ENCODE measurements at regions not wholly inside any gene's neighbourhood (a gene's known extent, or its start where the extent isn't known, plus 50 kb on each side); places are given as distances from the start of the nearest gene placed in this dataset.
A peak's percentile ranks its signal among the peaks of the same experiment; 100 is the strongest.

DNA sequence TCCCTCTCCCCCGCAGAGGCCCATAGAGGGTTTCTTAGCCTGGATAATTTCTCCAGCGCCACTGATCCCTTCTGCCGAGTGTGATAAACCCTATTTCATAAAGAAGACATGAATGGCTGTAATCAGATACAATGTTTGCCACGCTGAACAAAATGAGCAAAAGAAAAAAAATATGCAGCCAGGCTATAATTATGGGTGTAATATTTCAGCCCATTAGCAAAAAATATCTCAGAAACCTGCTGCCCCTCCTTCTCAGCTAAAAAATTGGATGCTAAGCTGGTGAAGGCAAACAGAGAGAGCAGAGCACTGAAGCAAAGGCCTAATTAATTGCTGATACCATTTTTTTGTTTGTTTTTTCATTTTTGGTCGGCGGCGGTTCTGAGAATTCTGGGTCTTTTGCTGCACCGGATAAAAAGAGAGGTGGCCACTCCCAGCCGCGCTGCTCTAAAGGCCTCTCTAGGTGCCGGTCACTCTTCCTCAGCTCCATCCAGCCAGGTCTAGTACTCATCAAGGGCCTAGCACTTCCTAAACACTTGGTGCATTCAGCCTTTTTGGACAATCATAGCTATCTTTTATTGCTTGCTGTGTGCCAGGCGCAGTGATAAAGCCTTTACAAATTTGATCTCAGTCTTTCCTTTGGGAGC lies 128.7 kb upstream of the TLE3 start:
- DNase-seq (ENCODE audit: low spot score), result no peak

DNA sequence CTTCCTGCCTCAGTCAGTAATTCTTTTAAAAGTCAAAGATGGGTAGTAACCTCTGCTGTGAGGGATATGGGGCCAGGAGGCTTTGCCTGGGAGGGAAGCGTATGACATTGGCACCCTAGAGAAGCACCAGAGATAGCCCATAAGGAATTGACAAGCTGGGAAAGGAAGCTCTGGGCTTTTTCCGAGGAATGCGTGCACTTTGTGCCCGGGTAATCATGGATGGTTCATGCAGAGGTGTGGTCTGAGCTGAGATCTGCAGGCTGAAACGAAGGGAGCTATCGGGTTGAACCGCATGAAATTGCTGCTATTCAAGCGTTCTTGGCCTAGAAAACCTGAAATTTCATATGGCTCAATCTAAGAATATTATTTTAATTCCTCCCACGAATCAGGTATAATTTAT lies 127.7 kb upstream of the TLE3 start:
- DNase-seq (ENCODE audit: low spot score), result no peak

DNA sequence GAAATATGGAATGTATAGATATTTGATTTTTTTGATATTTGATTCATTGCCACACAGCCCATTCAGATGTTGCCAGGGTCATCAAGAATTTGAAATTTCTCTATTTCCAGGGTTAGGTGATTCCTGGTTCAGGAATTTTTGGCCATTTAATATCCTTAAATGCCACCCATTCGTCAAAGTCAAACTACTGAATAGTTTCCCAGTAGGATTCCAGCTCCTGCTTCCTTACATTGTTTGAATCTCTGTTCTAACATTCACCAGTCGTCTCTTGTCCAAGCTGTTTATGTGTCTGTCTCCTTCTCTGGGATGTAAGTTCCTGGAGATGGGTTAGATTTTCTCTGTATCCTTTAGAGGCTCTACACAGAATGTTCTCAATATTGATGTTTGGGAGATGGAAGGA lies 124.9 kb upstream of the TLE3 start:
- no peak for DNase-seq (ENCODE audit: low spot score)

DNA sequence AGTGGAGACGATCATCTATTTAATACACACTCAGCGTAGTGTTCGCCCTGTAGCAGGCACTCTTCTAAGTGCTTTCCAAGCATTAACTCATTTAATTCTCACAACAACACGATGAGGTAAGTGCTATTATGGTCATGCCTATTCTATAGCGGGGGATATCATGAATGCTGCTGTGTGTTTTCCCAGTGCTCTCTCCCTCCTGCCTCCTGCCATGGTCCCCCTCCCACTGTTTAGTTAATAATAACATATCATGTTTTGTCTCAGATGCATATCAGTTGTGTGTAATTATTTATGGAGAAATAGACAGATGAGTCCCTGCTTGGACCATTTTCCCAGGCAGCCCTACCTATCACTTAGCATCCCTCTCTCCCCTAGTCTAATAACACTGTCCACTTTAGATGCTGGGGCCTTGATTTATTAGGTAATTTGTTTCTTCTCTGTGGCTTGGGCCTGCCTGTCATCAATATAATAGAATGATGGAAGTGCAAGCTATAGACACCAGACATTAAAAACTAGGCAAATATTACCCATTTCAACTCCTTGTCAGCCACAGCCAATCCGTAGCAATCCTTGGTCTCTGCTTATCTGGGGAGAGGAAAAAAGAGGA lies 122.9 kb upstream of the TLE3 start:
- DNase-seq (ENCODE audit: low spot score), result no peak

DNA sequence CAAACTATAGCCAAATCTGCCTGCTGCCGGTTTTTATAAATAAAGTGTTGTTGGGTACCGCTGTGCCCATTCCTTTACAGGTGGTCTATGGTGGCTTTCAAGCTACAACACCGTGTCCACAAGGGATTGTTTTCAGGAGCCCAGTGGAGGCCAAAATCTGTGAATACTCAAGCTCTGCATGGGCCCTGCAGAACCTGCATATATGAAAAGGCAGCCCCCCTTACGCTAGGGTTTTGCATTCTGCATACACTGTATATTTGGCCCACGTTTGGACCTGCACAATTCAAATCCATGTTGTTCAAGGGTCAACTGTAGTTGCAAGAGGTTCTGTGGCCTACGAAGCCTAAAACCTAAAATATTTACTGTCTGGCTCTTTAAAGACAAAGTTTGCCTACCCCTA lies 122.2 kb upstream of the TLE3 start:
- DNase-seq (ENCODE audit: low spot score), result no peak

DNA sequence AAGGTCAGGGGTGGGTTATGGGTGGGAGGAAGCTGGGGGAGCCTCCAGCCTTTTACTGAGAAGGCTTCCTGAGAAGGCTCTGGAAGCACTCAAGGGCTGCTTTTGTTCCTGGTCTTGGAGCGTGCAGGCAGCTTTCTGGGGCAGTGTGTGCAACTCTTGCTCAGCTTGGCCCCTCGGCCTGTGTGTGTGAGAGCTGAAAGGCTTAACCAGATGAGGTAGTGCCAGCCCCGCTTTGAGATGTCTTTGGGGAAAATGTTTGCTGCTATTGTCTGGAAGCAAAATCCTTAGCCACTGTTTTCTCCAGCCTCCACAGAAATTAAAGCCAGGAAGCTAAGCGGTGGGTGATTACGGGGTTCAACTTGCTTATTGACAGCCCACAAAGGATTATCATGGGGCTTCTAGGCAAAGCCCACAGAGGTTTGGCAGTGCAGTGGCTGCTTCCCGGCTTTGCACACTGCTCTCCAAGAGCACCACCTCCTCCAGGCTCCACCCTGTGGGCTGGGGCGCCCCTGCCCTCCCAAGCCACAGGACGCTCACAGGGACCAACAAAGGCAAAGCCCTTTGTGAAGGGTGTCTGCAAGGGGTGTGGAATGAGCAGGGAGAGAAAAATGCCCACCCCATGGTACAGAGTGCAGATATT lies 121.7 kb upstream of the TLE3 start:
- no peak for DNase-seq (ENCODE audit: low spot score)

DNA sequence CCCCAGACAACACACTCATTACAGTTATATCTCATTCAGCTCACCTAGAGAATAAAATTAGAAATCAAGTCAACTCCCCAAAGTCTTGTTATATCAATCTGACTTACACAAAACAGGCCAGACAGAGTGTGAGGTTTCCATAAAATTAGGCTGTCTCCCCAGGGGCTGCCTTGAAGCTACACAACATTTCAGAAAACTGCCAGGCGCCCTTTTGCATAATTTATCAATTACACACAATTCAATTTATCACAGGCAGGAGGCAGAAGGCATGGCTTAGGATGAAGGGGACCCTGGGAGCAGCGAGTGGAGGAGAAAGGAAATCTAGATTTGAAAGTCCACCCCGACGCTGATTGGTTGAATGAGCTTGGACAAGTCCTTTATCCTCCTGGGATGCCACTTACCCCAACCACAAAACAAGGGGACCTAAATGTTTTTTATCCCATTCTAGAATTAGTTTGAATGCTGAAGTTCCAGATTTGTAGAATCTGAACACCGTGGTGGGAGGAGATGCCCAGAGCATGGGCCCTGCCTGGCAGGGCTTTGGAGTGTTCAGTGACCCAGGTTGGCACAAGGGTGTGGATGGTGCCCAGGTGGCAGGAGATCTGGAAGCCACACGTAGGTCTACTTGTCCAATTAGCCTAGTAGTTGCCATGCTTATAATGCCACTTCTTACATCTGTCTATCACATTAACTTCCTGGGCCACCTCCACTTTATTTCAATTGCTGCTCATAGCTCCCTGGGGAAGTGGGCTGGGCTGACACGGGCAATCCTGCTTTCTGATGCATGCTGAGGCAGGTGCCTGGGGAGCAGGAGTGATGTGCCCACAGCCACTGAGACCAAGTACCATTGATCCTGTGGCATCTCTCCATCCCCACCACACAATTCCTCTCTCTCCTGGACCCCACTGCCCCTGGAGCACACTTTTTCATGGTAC lies 119.8 kb upstream of the TLE3 start:
- DNase-seq (ENCODE audit: low spot score), result no peak

DNA sequence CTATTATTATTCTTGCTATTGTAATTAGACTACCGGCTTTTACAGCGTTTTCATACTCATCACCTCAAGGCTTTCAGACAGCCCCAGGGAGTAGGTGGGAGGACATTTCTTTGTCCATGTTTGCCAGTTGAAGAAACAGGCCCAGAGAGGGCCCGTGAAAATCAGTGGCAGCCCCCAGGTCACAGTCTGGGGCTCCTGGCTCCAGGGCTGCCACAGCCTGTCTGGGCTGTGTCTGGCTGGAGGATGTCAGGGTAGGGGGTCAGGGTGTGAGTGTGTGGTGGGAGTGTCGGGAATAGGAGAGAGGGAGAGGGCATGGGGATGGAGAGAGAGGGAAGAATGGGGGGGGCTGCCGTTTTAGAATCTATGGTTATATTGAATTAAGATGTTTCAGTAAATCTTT lies 118.2 kb upstream of the TLE3 start:
- DNase-seq (ENCODE audit: low spot score), result no peak

DNA sequence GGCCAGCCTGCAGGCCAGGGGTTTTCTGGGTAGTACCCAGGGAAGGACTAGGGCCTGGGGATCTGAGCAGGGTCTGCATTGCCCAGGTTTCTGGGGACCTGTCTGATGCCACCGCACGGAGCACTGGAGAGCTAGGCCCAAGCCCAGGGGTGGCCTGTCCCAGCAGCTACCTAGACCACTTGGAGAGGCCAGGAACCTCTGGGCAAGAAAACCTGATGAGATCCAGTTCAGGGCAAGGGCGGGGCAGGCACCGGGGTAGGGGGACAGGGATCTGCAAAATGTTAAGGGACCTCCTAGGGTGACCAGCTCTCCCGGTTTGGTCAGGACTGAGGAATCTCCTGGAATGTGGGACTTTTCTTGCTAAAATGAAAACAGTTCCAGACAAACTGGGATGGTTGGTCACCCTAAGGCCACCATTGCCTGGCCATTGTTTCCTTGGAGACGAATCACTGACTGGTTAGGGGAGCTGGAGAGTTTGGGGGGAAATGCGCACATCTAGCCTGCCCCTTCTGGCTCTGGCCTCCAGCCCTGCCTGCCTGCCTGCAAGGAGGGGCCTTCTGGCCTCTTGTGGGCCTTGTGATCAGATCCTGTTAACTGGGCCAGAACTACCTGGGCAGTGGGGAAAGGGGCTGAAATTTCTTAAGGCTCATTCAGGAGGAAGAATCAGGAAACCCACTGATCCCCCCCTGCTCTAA lies 117.4 kb upstream of the TLE3 start:
- no peak for DNase-seq (ENCODE audit: low spot score)

DNA sequence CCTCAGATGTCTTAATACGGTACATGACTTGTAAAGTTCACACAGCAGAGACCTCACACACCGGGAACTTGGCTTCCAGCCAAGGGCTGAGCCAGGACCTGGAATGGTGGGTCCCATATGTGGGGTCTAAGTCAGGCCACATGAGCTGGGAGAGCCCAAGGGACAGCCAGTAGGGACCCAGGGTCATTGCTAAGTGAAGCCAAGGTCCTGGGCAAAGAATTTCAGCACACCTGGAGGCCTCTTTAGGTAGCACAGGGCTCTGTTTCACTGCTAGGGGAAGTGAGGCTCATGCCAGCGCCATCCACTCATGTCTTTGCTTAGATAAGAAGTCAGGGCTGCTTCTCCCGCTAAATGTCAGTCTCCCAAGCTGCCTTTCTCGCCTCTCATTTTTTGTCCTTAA lies 116.6 kb upstream of the TLE3 start:
- DNase-seq (ENCODE audit: low spot score), result no peak

DNA sequence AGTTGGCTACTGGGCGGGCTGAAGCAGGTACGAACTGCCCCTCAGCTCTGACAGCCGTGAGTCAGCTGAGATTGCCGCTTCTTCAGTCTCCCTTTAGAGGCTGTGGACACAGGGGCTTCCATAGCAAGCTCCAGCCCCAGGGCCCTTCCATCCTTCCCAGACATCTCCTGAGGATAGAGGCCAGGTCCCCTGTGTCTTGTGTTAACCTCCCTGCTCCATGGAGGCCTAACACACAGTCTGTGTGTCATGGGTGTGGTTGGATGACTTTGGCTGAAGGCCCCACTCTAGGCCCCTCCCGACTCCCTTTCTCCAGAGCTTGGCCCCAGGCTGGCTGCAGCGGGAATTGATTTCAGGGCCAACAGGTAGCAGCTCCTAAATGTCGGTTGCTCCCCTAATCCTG lies 116.1 kb upstream of the TLE3 start:
- no peak for DNase-seq (ENCODE audit: low spot score)

DNA sequence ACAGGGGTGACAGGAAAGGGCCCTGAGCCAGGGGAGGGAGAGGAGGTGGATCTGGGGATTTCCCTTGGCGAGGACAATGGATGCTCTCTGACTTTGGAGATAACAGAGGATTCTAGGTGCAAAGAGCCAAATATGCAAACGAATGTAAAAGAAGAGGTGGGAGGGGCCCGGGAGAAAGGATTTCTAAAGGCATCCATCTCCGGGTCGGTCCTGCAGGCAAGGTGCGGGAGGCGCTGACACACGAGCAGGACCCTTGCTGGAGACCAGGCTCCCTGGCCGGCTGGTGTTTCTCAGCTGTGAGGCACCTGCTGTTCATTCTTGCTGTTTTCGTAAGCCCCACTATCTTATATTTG lies 115.2 kb upstream of the TLE3 start:
- no peak for DNase-seq (ENCODE audit: low spot score)

DNA sequence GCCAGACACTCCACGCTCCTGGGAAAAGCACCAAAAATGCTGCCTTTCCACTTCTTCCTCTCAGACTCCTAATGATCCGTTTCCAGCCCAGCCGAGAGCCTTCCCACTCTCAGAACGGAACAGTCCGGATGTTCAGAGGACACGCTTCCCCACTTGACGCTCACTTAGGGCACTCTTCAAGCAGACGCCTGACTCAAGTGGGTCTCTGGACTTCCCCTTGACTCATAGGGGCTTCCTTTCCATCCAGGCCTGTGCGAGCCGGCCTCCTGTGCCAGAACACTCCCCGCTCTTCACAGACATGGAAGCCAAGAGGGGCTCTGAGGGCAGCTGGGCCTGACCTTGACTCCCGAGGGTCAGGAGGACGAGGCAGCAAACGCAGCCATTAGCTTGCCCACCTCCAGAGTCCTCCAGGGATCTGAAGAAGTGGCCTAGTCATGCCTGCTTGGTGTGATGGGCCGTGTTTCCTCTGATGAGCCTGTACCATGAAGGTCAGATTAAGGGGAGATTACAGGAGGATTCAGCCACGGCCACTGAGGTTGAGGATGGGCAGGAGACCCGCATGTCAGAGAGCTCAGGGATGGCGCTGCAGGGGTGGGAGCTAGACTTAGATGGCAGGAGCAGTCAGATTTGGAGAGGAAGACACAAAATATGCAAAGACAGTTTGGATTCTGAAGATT lies 114.7 kb upstream of the TLE3 start:
- no peak for DNase-seq (ENCODE audit: low spot score)

DNA sequence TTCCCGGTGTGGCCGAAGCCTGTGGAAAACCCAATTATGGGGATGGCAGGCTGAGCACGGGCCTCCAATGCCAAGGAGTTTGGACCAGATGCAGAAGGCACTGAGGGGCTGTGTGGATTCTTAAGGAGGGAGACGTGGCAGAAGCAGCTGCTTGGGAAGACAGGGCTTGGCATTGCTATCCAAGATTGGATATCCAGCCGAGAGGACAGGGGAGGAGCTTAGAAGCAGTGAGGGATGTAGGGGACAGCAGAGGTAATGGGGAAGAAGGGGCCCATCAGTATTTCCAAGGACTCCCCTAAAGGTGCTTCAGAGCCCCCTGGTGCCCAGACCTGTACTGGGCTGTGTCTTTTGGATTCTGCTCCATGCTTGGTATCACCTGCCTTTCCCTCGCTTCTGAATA lies 112.8 kb upstream of the TLE3 start:
- DNase-seq (ENCODE audit: low spot score), result no peak

DNA sequence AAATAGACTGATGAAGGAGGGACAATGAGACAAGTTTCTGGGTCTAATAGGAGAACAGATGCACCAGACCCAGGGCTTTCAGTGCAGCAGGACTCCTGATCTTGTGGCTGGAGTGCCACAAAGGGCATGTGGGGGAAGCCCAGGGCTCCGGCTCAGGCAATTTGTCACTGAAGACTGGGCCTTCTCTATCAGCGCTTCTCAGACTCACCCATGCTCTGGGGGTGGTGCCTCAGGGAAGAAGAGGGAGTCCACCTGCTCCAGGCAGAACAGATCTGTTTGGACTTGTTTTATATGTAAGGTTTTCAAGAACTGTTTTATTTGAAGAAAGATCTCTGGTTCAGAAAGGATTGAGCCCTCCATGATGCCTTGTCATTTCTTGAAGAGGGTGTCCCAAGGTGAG lies 112.4 kb upstream of the TLE3 start:
- DNase-seq (ENCODE audit: low spot score), result no peak

DNA sequence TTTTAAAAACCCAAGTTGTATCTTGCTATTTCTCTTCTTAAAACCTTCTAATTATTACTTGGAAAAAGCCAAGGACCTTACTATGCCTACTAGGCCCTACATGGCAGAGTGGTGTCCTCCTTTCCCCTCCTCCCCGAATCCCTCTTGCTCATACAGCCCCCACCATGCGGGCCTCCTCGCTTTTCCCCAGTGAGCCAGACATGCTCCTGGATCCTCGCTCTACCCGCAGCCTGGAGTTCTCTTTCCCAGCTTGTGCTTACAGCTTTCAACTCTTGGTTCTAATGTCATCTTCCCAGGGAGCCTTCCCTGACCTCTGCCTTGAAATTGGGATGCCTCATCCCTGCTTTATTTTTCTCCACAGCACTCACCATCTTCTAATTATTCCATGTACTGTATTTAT lies 111.8 kb upstream of the TLE3 start:
- no peak for DNase-seq (ENCODE audit: low spot score)

DNA sequence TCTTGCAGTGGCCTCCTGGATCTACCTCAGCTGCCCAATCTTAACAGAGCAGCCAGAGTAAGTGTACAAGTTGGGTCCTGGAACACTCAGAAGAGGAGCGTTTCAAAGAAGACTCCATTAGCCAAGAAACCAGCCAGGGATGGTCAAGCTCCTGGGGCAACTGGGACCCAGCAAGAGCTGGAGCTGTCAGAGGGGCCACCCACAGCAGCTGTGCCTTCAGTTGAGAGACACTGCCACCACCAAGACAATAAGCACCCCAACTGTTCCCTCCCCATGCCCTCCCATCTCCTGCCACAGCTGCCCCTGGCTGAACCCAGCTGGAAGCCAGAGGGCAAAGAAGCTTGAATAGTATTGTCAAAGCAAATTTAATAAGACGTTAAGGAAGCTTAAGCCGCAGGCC lies 110.6 kb upstream of the TLE3 start:
- DNase-seq (ENCODE audit: low spot score), result no peak

DNA sequence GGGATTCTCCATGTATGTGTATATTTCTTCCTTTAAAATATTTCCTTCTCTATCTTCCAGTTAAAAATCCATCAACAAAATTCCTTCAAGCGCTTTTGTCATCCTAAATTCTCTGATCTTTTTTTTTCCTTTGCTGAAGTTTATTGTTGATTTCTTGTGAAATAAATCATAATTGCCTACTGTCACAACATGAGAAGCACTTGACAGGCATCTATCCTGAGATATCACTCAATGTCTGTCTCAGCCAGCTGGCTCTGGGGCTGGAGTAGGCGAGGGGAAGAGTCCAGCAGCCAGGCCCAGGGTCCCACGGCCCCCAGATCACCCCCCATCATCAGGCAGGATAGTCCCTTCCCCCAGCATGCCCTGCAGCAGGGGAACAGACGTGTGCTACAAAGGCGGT lies 109.0 kb upstream of the TLE3 start:
- DNase-seq (ENCODE audit: low spot score), result no peak

DNA sequence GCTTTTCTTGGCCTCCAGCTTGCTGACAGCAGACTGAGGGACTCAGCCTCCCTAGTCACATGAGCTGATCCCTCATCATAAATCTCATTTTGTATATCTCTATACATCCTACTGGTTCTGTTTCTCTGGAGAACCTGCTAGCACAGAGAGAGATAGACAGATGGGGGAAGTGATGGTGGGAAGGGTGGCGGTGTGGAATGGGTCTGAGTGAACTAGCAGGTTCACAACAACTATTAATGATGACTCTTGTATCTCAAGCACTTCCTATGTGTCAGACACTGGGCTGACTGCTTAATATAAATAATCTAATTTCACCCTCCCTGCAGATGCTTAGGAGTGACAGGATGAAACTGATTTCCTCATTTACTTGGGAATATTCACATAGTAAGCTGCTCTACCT lies 106.9 kb upstream of the TLE3 start:
- no peak for DNase-seq (ENCODE audit: low spot score)

DNA sequence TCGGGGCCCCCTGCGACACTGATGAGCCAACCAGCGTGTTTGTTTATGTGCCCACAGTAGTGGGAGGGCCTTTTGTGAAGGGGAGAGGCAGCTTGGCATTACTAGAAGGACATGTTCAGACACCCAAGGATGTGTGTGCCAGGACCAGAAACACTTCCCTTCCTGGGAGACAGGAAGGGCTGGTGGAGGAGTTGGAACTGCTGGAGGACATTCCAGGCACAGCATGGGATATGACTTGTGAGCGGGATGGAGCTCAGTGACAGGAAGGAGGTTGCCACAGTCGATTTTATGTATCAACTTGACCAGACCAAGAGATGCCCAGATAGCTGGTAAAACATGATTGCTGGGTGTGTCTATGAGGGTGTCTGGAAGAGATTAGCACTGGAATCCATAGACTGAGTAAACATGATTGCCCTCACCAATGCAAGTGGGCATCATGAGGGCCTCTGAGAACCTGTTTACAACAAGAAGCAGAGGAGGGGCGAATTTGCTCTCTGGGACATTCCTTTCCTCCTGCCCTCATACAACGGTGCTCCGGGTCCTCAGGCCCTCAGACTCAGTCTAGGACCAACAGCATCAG lies 106.4 kb upstream of the TLE3 start:
- DNase-seq (ENCODE audit: low spot score), result peak; percentile 12

DNA sequence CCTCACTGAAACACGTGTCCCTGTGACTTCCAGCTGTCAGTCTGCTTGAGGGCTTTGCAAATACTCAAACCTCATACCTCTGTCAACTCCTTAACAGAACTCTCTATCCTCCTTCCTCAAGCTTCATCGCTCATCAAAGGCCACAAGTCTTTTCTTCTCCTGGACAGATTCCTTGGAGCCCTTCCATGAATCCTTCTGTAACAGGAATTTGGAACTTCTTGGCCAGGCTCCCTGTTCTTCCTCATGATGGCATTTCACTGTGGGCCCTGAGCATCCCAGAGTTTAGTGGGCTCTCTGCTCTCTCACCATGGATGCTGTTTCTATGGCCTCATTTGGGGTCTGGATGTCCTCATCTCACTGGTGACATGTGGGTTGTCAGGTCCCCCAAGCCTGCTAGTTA lies 105.0 kb upstream of the TLE3 start:
- DNase-seq (ENCODE audit: low spot score), result no peak

DNA sequence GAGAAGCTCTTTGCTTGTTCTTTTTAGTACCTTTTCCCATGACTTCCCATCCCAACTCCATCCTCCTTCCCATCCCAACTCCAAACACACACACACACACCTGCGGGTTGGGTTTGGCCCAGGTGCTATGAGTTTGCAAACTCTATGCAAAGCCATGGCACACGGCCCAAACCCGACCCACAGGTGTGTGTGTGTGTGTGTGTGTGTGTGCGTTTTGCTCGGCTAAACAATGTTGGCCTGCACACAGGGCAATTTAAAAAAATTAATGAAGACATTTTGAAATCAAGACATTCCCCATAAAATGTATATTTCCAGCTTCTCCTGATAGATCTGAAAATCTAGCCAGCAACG lies 103.7 kb upstream of the TLE3 start:
- no peak for DNase-seq (ENCODE audit: low spot score)
